Tibial nerve (tissue), 4 donors: ENCODE measurements at regions not wholly inside any gene's neighbourhood (a gene's known extent, or its start where the extent isn't known, plus 50 kb on each side); places are given as distances from the start of the nearest gene placed in this dataset.

Experiments used
- EP300 ChIP-seq, 2 donors: sonication (generic); formaldehyde crosslinking; IDR thresholded peaks; one replicate each; pipeline ENCODE4 v1.6.1; 2017; ENCODE audit warnings: antibody characterized with exemption in 2 of 2, mild to moderate bottlenecking in 1 of 2
- POLR2A ChIP-seq, 2 donors: fragments of 450-650 bp; IDR thresholded peaks; one replicate each; pipeline ENCODE4 v1.6.1; 2017; ENCODE audit warnings: antibody characterized with exemption in 2 of 2, mild to moderate bottlenecking in 2 of 2, moderate library complexity in 2 of 2
- TF ChIP-seq, protein P1 (sequence below), 5 experiments: fragments of 200-600 bp in 3 of 5; fragments of 450-650 bp in 2 of 5; sonication (generic) in 3 of 5; IDR thresholded peaks; one replicate each; pipeline ENCODE4 v1.5.1; 2016 to 2019; ENCODE audit warnings: antibody characterized with exemption in 5 of 5, mild to moderate bottlenecking in 3 of 5, moderate library complexity in 2 of 5

DNA sequence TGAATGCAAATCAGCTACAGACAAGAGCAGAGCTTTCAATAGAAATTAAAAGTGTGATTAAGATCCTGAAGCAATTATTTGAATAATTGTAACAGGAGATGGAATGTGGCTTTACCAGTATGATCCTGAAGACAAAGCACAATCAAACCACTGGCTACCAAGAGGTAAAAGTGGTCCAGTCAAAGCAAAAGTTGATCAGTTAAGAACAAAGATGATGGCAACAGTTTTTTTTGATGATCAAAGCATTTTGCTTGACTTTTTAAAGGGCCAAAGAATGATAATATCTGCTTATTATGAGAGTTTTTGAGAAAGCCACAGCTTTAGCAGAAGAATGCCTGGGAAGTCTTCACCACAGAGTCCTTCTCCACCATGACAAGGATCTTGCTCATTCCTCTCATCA is 409.2 kb downstream of the CSNK1G3 start:
- TF ChIP-seq, protein P1, sequence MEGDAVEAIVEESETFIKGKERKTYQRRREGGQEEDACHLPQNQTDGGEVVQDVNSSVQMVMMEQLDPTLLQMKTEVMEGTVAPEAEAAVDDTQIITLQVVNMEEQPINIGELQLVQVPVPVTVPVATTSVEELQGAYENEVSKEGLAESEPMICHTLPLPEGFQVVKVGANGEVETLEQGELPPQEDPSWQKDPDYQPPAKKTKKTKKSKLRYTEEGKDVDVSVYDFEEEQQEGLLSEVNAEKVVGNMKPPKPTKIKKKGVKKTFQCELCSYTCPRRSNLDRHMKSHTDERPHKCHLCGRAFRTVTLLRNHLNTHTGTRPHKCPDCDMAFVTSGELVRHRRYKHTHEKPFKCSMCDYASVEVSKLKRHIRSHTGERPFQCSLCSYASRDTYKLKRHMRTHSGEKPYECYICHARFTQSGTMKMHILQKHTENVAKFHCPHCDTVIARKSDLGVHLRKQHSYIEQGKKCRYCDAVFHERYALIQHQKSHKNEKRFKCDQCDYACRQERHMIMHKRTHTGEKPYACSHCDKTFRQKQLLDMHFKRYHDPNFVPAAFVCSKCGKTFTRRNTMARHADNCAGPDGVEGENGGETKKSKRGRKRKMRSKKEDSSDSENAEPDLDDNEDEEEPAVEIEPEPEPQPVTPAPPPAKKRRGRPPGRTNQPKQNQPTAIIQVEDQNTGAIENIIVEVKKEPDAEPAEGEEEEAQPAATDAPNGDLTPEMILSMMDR (IDR thresholded peaks at IDR 0.05): no peak
- TF ChIP-seq EP300 (IDR thresholded peaks at IDR 0.05): no peak
- TF ChIP-seq POLR2A (IDR thresholded peaks at IDR 0.05): no peak
